HG03558 (cell line): ENCODE measurements at regions not wholly inside any gene's neighbourhood (a gene's known extent, or its start where the extent isn't known, plus 50 kb on each side); places are given as distances from the start of the nearest gene placed in this dataset.
"Not testable (repeated sequence)": the region's sequence is repeated elsewhere in the genome, so short reads cannot be mapped to it uniquely, and the experiment has no call there.

Experiments used
- ATAC-seq: cut with Tn5 transposase; IDR thresholded peaks from one replicate; pipeline ENCODE4 v1.9.1; 2021; ENCODE audit warnings: moderate number of reproducible peaks; ENCODE audit not compliant: unreplicated experiment; ENCODE audit errors: extremely low read depth

DNA sequence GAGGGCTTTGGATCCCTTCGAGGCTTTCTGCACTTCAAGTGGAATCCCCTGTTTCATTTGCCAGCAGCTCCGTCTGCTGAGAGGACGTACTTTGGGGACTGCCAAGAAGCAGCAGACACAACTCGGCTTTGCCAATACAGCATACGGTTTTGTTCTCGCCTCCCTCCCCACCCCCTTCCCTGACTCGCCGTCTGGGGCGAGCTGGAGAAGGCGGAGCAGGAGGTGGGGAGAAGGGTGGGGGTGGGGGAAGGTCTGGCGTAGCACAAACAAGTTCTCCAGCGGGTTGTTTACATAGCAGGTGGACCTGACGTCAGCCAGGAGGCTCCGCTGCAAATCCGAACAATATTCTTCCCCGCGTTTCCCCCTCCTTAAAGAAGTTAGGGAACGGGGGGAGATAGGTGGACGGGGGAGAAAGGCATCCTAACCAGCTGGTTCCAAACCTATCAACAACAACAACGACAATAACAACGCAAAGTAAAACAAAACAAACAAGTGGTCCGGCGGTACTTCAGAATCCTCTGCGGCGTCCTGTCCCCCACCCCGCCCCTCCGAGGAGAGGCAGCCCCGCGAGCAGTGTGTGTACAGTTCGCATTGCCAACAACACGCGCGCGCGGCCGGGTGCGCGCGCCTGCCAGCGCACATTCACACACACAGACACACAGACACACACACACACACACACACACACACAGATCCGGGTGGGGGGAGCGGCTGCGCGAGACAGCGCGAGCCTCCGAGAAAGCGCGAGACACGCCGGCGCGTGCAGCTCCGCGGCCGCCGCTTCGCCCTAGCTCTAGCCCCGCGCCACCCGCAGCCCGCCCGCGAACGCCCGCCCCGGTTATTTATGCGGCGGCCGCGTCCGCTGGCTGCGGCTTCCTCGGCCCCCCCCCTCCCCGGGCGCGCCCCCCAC is 167.0 kb upstream of the PPP1R3A start:
- no peak for ATAC-seq

- no peak for ATAC-seq
Observed at GRCh38 chr7:114085313-114085591, 166.4 kb upstream of the PPP1R3A start.

GRCh38 chr7:114084472-114085312 is 165.9 kb upstream of the PPP1R3A start:
- ATAC-seq, result no peak

DNA sequence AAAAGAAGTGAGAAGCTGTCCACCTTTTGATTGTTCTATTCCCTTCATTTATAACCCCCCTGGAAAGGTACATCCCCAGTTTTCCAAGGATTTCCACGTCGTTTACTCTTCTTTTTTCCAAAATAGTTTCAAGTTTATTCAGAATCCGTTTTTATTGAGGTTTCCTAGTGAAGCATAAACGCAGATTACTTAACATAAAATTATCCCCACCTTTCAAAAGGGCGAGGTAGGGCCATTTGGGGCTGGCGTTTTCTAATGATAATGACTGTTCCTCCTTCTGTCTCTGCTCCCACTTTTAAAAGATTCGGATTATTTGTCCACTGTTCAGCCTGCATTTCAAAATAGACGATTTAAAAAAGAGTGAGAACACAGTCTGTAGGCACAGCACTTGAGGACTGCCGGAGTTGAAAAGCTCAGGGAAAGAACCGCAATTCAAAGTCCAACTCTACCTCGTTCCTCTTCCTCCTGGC is 165.2 kb upstream of the PPP1R3A start:
- ATAC-seq, result no peak

DNA sequence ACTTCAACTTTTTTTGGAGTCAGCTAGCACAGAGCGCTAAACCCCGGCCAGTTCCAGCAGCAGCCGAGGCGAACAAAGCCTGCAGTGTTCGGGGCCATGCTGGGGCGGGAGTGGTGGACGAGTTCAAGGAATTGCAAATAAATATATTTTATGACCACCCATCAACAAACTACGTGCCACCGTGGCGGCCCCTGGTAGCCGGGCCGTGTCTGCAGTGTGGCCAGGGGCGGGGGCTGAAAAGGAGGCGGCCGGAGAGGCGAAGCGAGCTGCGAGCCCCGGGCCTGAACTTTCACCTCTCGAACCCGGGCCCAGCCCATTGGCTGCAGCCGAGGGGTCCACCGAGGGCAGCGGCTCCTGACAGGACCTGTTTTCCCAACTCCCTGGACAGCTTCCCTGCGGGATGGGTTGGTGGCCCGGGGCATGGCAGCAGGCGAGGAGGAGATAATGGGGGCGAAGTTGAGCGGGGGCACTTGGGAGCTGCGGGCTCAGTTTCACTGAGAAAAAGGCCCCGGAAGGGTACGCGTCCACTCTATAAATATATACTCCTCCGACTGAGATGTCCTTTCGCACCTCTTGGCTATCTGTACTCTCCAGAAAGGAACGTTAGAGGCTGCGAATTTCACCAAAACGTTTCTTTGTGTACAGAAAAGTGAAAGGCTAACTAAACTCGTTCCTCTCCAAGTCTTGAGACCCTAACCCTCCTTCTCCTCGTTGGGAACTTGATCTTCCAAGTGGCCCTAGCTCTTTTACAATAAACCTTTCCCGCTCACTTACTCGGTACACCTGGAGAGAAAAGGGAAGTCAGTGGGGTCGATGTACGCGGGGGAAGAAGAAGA is 164.6 kb upstream of the PPP1R3A start:
- no peak for ATAC-seq

DNA sequence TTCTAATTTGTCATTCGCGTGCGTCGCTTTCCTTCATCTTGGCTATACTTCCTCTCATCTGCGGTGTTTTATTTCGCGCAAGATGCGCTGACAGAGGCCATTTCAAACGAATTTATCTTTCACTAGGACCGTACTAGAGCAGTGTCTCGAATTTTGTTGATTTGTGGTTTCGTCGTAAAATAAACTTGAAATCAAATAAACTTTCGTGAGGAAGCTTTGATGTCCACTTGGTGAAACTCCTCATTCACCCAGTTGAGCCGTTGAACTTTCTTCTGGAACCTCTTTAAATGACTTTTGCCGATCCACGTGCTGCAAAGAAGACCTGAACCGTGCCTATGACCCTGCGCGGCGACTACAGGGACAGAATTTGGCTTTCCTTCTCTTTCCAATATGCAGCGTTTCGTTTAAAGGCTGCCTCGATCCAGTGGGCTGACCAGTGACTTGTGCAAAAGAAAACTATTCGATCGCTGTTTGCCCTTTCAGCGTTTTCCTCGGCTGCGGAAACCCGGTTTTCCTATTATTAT is 163.9 kb upstream of the PPP1R3A start:
- no peak for ATAC-seq

DNA sequence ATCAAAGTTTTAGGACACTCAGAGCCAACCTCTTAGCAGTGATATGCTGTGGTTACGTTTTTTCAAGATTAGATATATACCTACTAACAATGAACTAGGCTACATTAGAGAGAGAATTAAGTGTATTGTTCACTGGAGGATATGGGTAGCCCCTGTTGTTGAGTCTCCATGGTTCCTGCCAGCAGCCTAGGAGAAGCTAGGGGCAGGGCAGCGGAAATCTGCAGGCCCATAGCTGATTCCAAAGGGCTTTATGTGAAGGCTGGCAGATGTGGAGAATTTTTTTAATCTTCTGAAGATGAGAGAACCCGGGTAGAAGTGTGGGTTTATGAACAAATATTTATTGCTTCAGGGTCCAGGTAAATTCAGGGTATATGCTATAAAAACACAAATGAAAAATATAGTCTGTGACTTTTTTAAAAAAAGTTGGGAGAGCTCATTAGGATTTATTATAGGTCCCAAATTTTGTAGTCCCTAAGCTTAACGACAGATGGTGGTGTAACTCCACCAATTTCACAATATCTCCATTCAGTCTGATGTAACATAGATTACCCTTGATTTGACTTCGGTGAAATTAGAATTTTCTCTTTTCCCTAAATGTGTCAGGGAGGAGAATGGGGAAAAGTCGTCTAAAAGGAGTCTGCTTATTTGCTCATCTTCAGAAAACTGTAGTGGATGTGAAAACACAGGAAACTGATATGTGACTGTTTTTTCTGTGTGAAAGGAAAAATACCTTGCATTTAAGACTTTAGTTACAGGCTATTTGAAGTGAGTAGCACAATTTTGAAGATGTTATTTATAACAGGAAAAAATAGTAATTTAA is 163.0 kb upstream of the PPP1R3A start:
- ATAC-seq, result no peak

- not testable (repeated sequence) for ATAC-seq
Observed at GRCh38 chr7:114077158-114077524, 158.3 kb upstream of the PPP1R3A start.

- ATAC-seq, result not testable (repeated sequence)
Observed at GRCh38 chr7:114076392-114077157, 157.8 kb upstream of the PPP1R3A start.

- no peak for ATAC-seq
Observed at GRCh38 chr7:114073701-114074100, 154.9 kb upstream of the PPP1R3A start.

GRCh38 chr7:114070246-114070645 is 151.4 kb upstream of the PPP1R3A start:
- no peak for ATAC-seq

- no peak for ATAC-seq
Observed at GRCh38 chr7:114062810-114063209, 144.0 kb upstream of the PPP1R3A start.

DNA sequence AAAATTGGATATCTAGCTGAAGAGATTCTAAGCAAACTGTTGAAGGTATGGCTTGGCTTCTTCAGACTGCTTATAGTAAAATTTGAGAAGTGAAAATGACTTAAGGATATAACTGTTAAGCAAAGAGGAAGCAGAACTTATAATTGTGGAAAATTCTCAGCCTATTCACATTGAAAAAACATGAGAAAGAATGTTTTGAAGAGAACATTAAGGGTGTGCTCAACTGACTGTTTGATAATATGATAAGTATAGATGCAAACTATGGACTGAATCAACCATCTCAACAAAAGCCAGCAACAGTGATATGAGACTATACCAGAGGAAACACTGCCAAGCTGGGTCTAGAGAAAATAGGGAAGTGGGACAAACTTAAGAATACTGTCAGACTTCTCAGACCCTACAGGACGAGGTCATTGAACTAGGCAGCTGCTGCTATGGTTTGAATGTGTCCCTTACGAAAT is 133.1 kb upstream of the PPP1R3A start:
- peak; percentile 75 for ATAC-seq

GRCh38 chr7:114050571-114050970 is 131.8 kb upstream of the PPP1R3A start:
- ATAC-seq, result no peak

- ATAC-seq, result no peak
Observed at GRCh38 chr7:114048386-114049235, 129.8 kb upstream of the PPP1R3A start.

DNA sequence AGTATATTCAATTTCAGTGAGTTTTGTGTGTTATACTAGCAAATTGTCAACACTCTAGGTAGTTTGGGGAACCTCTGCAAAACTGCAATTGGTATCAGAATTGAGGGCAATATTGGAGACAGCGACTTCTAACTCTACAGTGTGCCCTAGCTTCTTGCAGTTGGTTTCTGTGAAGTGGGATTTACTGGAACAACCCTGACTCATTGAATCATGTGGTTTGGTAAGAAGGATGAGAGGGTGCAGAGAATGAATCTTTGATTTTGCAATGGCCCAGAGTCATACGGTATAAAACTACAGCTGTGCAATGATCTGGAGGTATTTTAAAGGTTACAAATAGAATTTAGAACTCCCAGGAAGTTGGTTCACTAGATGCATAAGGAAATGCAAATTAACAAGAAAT is 129.1 kb upstream of the PPP1R3A start:
- no peak for ATAC-seq

DNA sequence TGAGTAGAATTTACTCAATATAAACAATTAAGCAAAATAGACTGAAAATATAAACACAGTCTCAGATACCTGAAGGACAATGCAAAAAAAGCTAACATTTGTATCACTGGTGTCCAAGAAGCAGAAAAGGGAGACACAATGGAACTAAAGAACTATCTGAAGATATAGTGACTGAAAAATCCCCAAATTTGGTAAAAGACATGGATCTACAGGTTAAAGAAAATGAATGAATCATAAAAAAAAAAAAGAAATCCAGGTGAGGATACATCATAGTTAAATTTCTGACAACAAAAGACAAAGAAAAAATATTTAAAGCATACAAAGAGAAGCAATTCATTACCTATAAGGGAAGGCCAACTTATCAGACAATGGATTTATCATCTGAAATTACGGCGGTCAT is 114.7 kb upstream of the PPP1R3A start:
- ATAC-seq, result no peak
